ENCODE measurements at regions not wholly inside any gene's neighbourhood (a gene's known extent, or its start where the extent isn't known, plus 50 kb on each side); places are given as distances from the start of the nearest gene placed in this dataset.

- DNase-seq, result no peak
These were observed 251.9 kb downstream of the PTPRU start for GRCh38 chr1:29488086-29488793.

- no peak for DNase-seq
These were observed 251.0 kb downstream of the PTPRU start for GRCh38 chr1:29487291-29487690.

- no peak for DNase-seq
These were observed 249.0 kb downstream of the PTPRU start for GRCh38 chr1:29485096-29485925.

- DNase-seq, result no peak
These were observed 246.7 kb downstream of the PTPRU start for GRCh38 chr1:29482991-29483390.

GRCh38 chr1:29482064-29482463 lies 245.7 kb downstream of the PTPRU start:
- DNase-seq, result no peak

- DNase-seq, result no peak
These were observed 244.7 kb downstream of the PTPRU start for GRCh38 chr1:29481031-29481430.

- no peak for DNase-seq
These were observed 242.6 kb downstream of the PTPRU start for GRCh38 chr1:29478879-29479278.

- no peak for DNase-seq
These were observed 241.9 kb downstream of the PTPRU start for GRCh38 chr1:29478151-29478791.

- no peak for DNase-seq
These were observed 239.0 kb downstream of the PTPRU start for GRCh38 chr1:29475326-29475725.

- no peak for DNase-seq
These were observed 238.2 kb downstream of the PTPRU start for GRCh38 chr1:29474274-29475244.

- DNase-seq, result no peak
These were observed 237.0 kb downstream of the PTPRU start for GRCh38 chr1:29473161-29473855.

- DNase-seq, result no peak
These were observed 235.4 kb downstream of the PTPRU start for GRCh38 chr1:29471487-29472313.

GRCh38 chr1:29470788-29471119 lies 234.4 kb downstream of the PTPRU start:
- DNase-seq, result no peak

GRCh38 chr1:29470087-29470787 lies 233.9 kb downstream of the PTPRU start:
- no peak for DNase-seq

- no peak for DNase-seq
These were observed 233.1 kb downstream of the PTPRU start for GRCh38 chr1:29469457-29469856.

- DNase-seq, result no peak
These were observed 231.9 kb downstream of the PTPRU start for GRCh38 chr1:29467989-29468900.

GRCh38 chr1:29466258-29466657 lies 229.9 kb downstream of the PTPRU start:
- no peak for DNase-seq

GRCh38 chr1:29465755-29466154 lies 229.4 kb downstream of the PTPRU start:
- DNase-seq, result peak; percentile 11

GRCh38 chr1:29462096-29462495 lies 225.8 kb downstream of the PTPRU start:
- DNase-seq, result no peak

Measured in hindlimb muscle (tissue), 1 donor.